GM18520 (cell line): ENCODE measurements at regions not wholly inside any gene's neighbourhood (a gene's known extent, or its start where the extent isn't known, plus 50 kb on each side); places are given as distances from the start of the nearest gene placed in this dataset.

ENCODE experiments used
- ATAC-seq: cut with Tn5 transposase; IDR thresholded peaks from one replicate; pipeline ENCODE4 v1.9.1; 2021; ENCODE audit not compliant: unreplicated experiment

- no peak for ATAC-seq
Observed at GRCh38 chr12:125473501-125473900, 408.3 kb downstream of the AACS start.

DNA sequence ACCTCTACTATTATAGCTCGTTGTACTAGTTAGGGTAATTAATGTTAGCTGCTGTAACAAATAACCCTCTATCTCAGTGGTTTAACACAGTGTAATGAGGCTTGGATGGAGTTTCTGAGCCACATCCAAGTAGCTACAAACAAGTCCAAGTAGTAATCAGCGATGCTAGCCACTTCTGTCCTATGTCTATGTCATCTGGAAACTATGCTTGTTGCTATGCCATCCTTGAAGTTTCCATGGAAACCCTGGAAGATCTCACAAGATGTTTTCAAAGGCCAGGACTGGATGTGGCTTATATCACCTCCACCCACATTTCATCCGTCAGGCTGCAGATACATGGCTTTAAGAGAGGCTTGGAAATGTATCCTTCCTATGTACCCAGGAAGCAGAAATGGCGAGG, 422.1 kb downstream of the AACS start:
- ATAC-seq, result no peak

- ATAC-seq, result no peak
Observed at GRCh38 chr12:125491553-125491952, 426.3 kb downstream of the AACS start.

DNA sequence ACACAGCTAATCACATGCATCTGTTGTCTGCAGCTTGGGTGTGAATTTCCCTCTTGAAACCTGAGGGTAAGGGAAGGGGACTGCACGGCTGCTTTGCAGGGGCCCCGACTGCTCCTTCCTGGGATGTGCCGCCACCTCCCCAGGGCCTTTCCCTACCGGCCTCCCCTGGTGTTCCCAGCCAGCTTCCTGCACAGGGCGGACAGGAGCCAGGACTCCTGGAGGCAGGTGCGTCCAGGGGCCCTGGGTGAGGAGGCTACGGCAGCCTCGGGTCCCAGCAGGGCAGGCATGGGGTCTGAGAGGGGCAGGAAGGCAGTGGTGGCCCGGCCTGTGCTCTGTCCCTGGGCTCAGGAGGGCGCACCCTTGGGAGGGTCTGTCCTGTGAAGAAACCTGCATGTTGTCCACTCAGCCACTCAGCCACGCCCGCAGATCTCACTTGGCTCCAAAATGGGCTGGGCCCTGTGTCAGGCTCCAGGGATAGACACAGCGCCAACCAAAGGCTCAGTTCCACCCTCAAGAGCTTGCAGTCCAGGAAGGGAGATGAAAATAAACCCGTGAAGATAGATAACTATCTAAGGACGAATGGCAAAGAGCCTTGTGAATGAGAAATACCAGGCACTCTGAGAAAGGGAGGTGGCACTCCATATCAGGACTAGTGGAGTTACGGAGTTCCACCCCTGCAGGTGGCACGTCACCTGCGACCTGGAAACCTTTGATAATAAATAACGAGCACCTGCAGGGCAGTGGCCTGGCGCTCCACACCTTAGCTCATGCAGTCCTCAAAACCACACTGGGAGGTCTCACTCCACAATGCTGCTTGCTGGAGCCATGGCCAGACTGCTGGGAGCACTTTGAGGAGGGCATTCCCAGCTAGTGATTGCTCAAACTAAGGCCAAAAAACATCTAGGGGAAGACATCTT, 427.4 kb downstream of the AACS start:
- ATAC-seq, result no peak

GRCh38 chr12:125493704-125494308, 428.6 kb downstream of the AACS start:
- no peak for ATAC-seq

DNA sequence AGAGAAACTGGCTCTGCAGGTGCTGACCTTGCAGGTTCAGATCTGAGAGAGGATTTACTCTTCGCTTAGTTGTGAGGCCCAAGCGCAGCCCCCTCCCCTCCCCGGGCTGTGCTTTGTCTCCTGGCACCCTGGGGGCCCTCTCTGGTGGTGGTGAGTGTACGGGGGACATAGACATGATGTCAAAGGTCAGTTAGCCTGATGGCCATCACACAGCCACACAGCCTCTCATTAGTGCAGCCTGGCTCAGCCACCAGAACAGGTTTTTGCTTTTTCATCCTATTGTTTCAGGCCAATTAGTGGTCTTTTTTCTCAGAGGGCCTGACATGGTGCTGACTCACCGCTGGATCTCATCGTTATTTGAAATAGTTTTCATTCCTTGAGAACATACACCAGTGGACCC, 437.9 kb downstream of the AACS start:
- ATAC-seq, result no peak

- no peak for ATAC-seq
Observed at GRCh38 chr12:125509195-125509594, 444.0 kb downstream of the AACS start.

DNA sequence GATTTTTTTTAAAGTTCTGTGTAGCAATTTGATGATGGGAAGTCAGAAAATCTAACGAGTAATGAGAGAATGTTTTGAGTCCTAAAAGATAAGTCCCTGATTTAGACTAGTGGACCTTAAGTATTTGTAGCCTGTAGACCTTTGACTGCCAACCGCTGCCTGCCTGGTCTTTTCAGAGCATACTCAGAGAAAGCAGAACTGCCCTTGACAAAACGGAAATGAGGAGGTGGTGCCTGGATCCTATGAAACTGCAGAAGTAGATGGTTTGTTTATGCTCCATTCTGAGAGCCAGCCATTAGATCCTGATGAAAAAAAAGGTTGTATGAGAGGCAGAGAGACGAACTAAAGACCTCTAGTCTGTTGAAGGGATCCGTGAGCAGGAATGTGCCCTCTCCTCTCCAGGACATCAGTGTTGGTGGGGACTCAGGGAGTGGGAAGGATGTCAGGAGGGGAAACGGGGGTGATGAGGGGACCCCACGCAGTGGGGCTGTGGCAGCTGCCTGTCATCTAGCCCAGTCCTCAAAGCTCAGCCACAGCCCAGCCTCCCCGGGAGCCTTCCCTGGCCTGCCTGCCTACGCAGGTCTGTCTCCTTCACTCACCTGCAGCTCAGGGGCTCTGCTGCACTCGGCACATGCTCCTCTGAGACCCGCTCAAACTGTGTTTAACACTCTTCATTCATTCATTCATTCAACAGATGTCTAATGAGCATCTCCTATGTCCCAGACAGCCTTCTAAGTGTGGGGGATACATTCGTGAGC, 447.5 kb downstream of the AACS start:
- ATAC-seq, result no peak

DNA sequence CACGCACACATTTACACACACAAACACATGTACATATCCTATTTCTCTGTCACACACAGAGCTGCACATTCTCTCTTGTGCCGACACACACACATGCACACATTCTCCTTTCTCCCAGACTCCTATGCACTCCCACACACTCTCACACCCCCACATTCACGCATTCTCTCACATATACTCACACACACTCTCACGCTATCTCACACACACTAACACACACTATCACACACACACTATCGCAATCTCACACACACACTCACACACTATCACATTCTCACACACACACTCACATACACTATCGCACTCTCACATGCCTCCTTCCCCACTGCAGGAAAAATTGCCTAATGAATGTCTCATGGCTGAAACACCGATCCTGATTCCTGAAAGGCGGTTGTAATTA, 450.7 kb downstream of the AACS start:
- no peak for ATAC-seq

DNA sequence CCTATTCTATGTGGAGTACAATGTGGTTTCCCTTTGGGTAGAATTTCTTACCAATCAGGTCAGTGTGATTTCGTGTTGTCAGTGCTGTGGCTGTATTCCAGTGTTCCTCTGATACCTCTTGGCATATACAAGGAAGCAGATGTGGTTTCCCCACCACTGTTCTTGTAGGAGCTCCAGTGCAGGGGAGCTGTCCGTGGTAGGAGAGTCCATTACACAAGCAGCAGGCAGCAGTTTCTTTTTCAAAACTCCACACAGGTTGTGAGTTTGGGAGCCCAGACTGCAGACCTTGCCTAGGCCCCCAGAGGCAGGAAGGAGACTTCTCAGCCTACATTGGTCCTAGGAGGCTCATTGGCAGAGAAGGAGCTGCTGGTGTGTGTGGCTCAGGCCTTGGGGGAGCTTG, 452.8 kb downstream of the AACS start:
- no peak for ATAC-seq

DNA sequence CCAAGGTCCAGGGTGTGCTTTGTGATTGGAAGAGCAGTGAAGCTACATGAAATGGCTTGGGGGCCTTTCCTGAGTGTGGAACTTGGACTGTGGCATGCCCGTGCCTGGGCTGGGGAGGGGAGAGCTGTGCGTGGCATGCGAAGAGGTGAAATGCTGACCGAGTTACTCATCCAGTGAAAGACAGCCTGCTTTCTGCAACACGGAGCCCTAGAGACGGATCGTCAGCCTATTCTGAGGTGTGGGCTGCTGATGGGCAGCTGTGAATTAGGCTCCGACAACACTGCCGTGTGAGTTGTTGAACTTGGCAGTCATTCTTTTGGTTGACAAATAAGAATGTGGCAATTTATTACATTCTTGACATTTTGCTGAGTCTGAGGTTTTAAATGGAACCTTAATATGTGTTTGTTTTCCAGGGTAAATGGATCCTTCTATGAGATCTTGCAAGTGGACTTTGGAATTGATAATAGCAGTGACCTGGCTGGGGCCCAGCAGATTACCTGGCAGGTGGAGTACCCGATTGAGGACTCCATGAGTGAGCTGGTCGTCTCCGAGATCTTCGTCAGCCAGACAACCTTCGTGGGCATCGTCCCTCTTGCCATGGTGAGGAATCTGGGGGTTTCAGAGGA, 453.9 kb downstream of the AACS start:
- no peak for ATAC-seq

DNA sequence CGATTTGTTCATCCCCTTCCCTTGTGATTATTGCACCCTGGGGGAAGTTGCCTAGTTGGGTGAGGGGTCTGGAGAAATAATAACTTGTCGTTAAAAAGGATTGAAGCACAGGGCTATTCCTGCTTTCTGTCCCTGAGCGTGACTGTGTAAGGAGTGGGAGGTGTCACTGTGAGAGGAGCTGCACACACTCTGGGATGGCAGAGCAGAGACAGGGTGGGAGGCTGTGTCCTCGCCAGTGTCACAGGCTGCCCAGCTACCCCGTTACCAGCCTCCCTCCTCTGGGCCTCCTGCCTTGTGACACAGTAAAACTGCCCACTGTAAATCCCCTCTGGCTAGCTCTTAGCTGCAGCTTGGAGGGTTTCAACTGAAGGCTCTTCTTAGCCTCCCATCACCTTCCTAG, 460.6 kb downstream of the AACS start:
- ATAC-seq, result no peak

- ATAC-seq, result no peak
Observed at GRCh38 chr12:125528281-125528680, 463.0 kb downstream of the AACS start.

- no peak for ATAC-seq
Observed at GRCh38 chr12:125530201-125530600, 465.0 kb downstream of the AACS start.

GRCh38 chr12:125530876-125531275, 465.6 kb downstream of the AACS start:
- ATAC-seq, result no peak

GRCh38 chr12:125531574-125531973, 466.3 kb downstream of the AACS start:
- ATAC-seq, result no peak

DNA sequence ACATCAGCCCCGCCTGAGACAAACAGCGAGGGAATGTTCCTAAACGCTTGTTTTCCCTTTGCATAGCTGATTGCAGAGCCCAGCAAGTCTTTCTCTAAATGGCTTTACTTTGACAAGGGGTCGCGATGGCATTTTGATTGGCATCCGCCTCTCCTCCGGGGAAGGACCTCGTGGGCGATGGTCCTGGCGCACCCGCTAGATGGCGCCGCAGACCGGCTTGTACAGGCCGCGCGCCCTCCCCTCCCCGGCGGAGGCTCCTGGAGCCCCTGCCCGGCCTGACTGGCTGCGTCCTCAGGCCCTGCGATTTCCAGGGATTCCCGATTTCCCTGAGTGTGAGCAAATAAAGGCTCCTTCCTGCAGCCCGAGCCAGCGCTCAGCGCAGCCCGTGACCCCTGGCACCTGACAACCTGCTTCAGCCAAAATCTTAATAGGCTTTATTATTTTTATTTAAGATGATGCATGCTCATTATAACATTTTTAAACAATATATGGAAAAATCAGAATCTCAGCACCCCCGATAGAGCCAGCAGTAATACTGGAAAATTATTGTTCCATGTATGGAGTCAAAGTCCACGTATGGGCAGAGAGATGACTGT, 468.3 kb downstream of the AACS start:
- ATAC-seq, result no peak

- ATAC-seq, result no peak
Observed at GRCh38 chr12:125538401-125539199, 473.4 kb downstream of the AACS start.

- ATAC-seq, result no peak
Observed at GRCh38 chr12:125540580-125541204, 475.5 kb downstream of the AACS start.

GRCh38 chr12:125544960-125545359, 479.7 kb downstream of the AACS start:
- no peak for ATAC-seq
